HepG2 (cell line): ENCODE measurements at regions not wholly inside any gene's neighbourhood (a gene's known extent, or its start where the extent isn't known, plus 50 kb on each side); places are given as distances from the start of the nearest gene placed in this dataset.
A peak's percentile ranks its signal among the peaks of the same experiment; 100 is the strongest.

Experiments
- ATAC-seq: fragments of 200-7000 bp; cut with Tn5 transposase; 3 replicates; pipeline ENCODE4 v1.9.1; 2020; ENCODE audit warnings: mild to moderate bottlenecking, moderate library complexity
- BruUV-seq: library from RNA; stranded (reverse); fragments of 400-500 nt; replicated peaks from 2 replicates; lab custom pipeline; 2021; lab: Mats Ljungman, UMichigan
- CTCF ChIA-PET: fragments of 300-600 bp; formaldehyde crosslinking; extraction: SDS; loops from one replicate; lab custom pipeline; 2021; ENCODE audit warnings: low total read pairs, inconsistent platforms, low intra/inter-chr PET ratio; lab: Yijun Ruan, JAX
- POLR2A ChIA-PET: fragments of 350-600 bp; sonication (Branson Sonifier 250); formaldehyde crosslinking; loops from one replicate; lab custom pipeline; 2020; ENCODE audit warnings: antibody characterized with exemption, inconsistent platforms; lab: Yijun Ruan, JAX
- DNase-seq: peaks from one replicate; pipeline ENCODE4 v3.0.0-alpha.2; 2015; ENCODE audit warnings: low spot score
- FAIRE-seq: peaks from 3 replicates; lab custom pipeline; 2011; peaks lifted over from hg19 to GRCh38; lab: Jason Lieb, UNC
- H2AFZ ChIP-seq: one replicate; pipeline ENCODE4 v1.6.1; 2011; ENCODE audit warnings: low read length, inconsistent platforms
- H3K27ac ChIP-seq: fragments of 300-600 bp; 3 replicates; pipeline ENCODE4 v1.8.0; 2011; ENCODE audit warnings: mixed run types, mild to moderate bottlenecking, mixed read lengths, low read length, inconsistent platforms; ENCODE audit not compliant: insufficient read depth; ENCODE audit errors: extremely low read length
- H3K27me3 ChIP-seq, 2 experiments: fragments of 200-600 bp in 1 of 2; 2 replicates in 1 of 2; 3 replicates in 1 of 2; pipeline versions ENCODE4 v1.6.0 to v1.8.0; 2011; ENCODE audit warnings: low read length in 2 of 2, mild to moderate bottlenecking in 2 of 2, moderate library complexity in 2 of 2, inconsistent platforms in 1 of 2; ENCODE audit not compliant: insufficient read depth in 2 of 2, control insufficient read depth in 1 of 2
- H3K36me3 ChIP-seq, 2 experiments: fragments of 200-600 bp in 1 of 2; replicated peaks in 1 of 2; 2 replicates in 1 of 2; 3 replicates in 1 of 2; pipeline versions ENCODE4 v1.5.1 to v1.8.0; 2011; ENCODE audit warnings: low read length in 2 of 2, inconsistent platforms in 1 of 2; ENCODE audit not compliant: insufficient read depth in 2 of 2, control insufficient read depth in 1 of 2
- H3K4me1 ChIP-seq: 2 replicates; pipeline ENCODE4 v1.5.1; 2012; ENCODE audit warnings: low read length, inconsistent platforms; ENCODE audit not compliant: insufficient read depth
- H3K4me2 ChIP-seq: 2 replicates; pipeline ENCODE4 v1.6.0; 2011; ENCODE audit warnings: low read depth, low read length, inconsistent platforms
- H3K4me3 ChIP-seq, 3 experiments: fragments of 200-600 bp in 1 of 3; sonication (generic), shearing (Covaris generic) in 1 of 3; replicated peaks in 1 of 3; 2 replicates each; pipeline ENCODE4 v1.5.1; 2011 to 2016; ENCODE audit warnings: low read length in 3 of 3, inconsistent platforms in 2 of 3, low read depth in 2 of 3, mild to moderate bottlenecking in 2 of 3, control low read depth in 1 of 3, mixed read lengths in 1 of 3; ENCODE audit not compliant: insufficient read depth in 1 of 3
- H3K79me2 ChIP-seq: one replicate; pipeline ENCODE4 v1.6.1; 2011; ENCODE audit warnings: low read length, inconsistent platforms; ENCODE audit not compliant: insufficient read depth
- H3K9ac ChIP-seq: 2 replicates; pipeline ENCODE4 v1.6.0; 2011; ENCODE audit warnings: mild to moderate bottlenecking, low read depth, low read length, inconsistent platforms; ENCODE audit not compliant: insufficient read depth
- H3K9me3 ChIP-seq: 2 replicates; pipeline ENCODE4 v1.5.1; 2012; ENCODE audit warnings: mild to moderate bottlenecking, low read length
- H4K20me1 ChIP-seq: 2 replicates; pipeline ENCODE4 v1.6.0; 2011; ENCODE audit warnings: inconsistent platforms, mild to moderate bottlenecking, low read length, moderate library complexity; ENCODE audit not compliant: insufficient read depth
- CREB1 ChIP-seq, 2 experiments: fragments of 450-650 bp in 1 of 2; IDR thresholded peaks; 2 replicates each; pipeline ENCODE4 v1.6.1; 2016 to 2017; ENCODE audit warnings: control low read depth in 1 of 2, mild to moderate bottlenecking in 1 of 2, missing compliant biosample characterization in 1 of 2, missing genetic modification characterization in 1 of 2
- GFI1 ChIP-seq: sonication (generic); formaldehyde crosslinking; IDR thresholded peaks from 2 replicates; pipeline ENCODE4 v1.5.0; 2020; ENCODE audit warnings: missing genetic modification reagents, mild to moderate bottlenecking, borderline replicate concordance
- HDAC2 ChIP-seq: sonication (generic); formaldehyde crosslinking; IDR thresholded peaks from 2 replicates; pipeline ENCODE4 v1.4.0; 2020; ENCODE audit warnings: missing genetic modification reagents
- HNRNPLL ChIP-seq: fragments of 200-400 bp; formaldehyde crosslinking; IDR thresholded peaks from 2 replicates; pipeline ENCODE4 v1.6.1; 2017; ENCODE audit warnings: mild to moderate bottlenecking, low read depth, low read length; ENCODE audit not compliant: poor library complexity, severe bottlenecking
- HOXA3 ChIP-seq: sonication (generic); formaldehyde crosslinking; IDR thresholded peaks from 2 replicates; pipeline ENCODE4 v1.5.0; 2020; ENCODE audit warnings: missing genetic modification reagents
- JUNB ChIP-seq: sonication (generic); formaldehyde crosslinking; IDR thresholded peaks from 2 replicates; pipeline ENCODE4 v1.8.0; 2022; ENCODE audit warnings: missing genetic modification reagents, mild to moderate bottlenecking, borderline replicate concordance
- MTF1 ChIP-seq: sonication (generic); formaldehyde crosslinking; IDR thresholded peaks from 2 replicates; pipeline ENCODE4 v1.5.0; 2020; ENCODE audit warnings: missing genetic modification reagents
- RBFOX2 ChIP-seq: fragments of 200-400 bp; formaldehyde crosslinking; IDR thresholded peaks from 2 replicates; pipeline ENCODE4 v1.6.1; 2017; ENCODE audit warnings: low read depth, mild to moderate bottlenecking, low read length
- REL ChIP-seq: sonication (generic); formaldehyde crosslinking; conservative IDR thresholded peaks from 2 replicates; pipeline ENCODE4 v1.8.0; 2022; ENCODE audit warnings: mild to moderate bottlenecking, missing genetic modification reagents, moderate library complexity
- RFX1 ChIP-seq: fragments of 450-650 bp; IDR thresholded peaks from 2 replicates; pipeline ENCODE4 v1.6.1; 2017
- SP2 ChIP-seq: sonication (generic); formaldehyde crosslinking; IDR thresholded peaks from 2 replicates; pipeline ENCODE4 v1.5.1; 2020; ENCODE audit warnings: mild to moderate bottlenecking, missing genetic modification reagents
- XBP1 ChIP-seq: sonication (generic); formaldehyde crosslinking; IDR thresholded peaks from 2 replicates; pipeline ENCODE4 v1.5.0; 2020; ENCODE audit warnings: missing genetic modification reagents
- ZBTB7A ChIP-seq: sonication (generic); formaldehyde crosslinking; IDR thresholded peaks from 2 replicates; pipeline ENCODE4 v1.8.0; 2022; ENCODE audit warnings: mild to moderate bottlenecking, missing genetic modification reagents
- ZFP90 ChIP-seq: sonication (generic); formaldehyde crosslinking; IDR thresholded peaks from 2 replicates; pipeline ENCODE4 v1.8.0; 2022; ENCODE audit warnings: missing genetic modification reagents, mild to moderate bottlenecking, inconsistent platforms, borderline replicate concordance
- ZNF263 ChIP-seq: sonication (generic); formaldehyde crosslinking; IDR thresholded peaks from 2 replicates; pipeline ENCODE4 v1.4.0; 2020; ENCODE audit warnings: missing genetic modification reagents
- ZNF292 ChIP-seq: sonication (generic); formaldehyde crosslinking; IDR thresholded peaks from 2 replicates; pipeline ENCODE4 v1.8.1; 2022; ENCODE audit warnings: mild to moderate bottlenecking, low read depth, missing genetic modification reagents, borderline replicate concordance
- ZNF772 ChIP-seq: sonication (generic); formaldehyde crosslinking; IDR thresholded peaks from 2 replicates; pipeline ENCODE4 v1.5.0; 2020; ENCODE audit warnings: mild to moderate bottlenecking, missing genetic modification reagents
- WGBS: methylation state at CpG from one replicate; pipeline ENCODE4 v1.1.6; 2017; ENCODE audit warnings: low lambda C conversion rate; 5-methylcytosine and 5-hydroxymethylcytosine counted together
- in situ Hi-C: cut with HindIII; loops from 2 replicates; pipeline ENCODE4 v1.10.0; 2017; ENCODE audit warnings: low pct_unique_long_range_greater_than_20kb; ENCODE audit not compliant: extremely low pct_ligation_motif_present
- intact Hi-C: fragments of 100-400 bp; cut with micrococcal nuclease; formaldehyde crosslinking; loops from one replicate; pipeline ENCODE4 v1.10.0; 2022; ENCODE audit not compliant: unreplicated experiment
- TF ChIP-seq, protein P1 (sequence below), 2 experiments: sonication (generic) in 1 of 2; formaldehyde crosslinking in 1 of 2; IDR thresholded peaks; 2 replicates each; pipeline versions ENCODE4 v1.5.1 to v1.6.1; 2011 to 2020; ENCODE audit warnings: borderline replicate concordance in 1 of 2, low read depth in 1 of 2, low read length in 1 of 2, mild to moderate bottlenecking in 1 of 2, missing genetic modification reagents in 1 of 2, moderate library complexity in 1 of 2
- TF ChIP-seq, protein P2 (sequence below): sonication (generic); formaldehyde crosslinking; conservative IDR thresholded peaks from 2 replicates; pipeline ENCODE4 v1.8.0; 2022; ENCODE audit warnings: mild to moderate bottlenecking, moderate library complexity, missing genetic modification reagents
- TF ChIP-seq, protein P3 (sequence below): IDR thresholded peaks from 2 replicates; pipeline ENCODE4 v1.6.1; 2016; ENCODE audit warnings: missing genetic modification reagents, missing compliant biosample characterization

DNA sequence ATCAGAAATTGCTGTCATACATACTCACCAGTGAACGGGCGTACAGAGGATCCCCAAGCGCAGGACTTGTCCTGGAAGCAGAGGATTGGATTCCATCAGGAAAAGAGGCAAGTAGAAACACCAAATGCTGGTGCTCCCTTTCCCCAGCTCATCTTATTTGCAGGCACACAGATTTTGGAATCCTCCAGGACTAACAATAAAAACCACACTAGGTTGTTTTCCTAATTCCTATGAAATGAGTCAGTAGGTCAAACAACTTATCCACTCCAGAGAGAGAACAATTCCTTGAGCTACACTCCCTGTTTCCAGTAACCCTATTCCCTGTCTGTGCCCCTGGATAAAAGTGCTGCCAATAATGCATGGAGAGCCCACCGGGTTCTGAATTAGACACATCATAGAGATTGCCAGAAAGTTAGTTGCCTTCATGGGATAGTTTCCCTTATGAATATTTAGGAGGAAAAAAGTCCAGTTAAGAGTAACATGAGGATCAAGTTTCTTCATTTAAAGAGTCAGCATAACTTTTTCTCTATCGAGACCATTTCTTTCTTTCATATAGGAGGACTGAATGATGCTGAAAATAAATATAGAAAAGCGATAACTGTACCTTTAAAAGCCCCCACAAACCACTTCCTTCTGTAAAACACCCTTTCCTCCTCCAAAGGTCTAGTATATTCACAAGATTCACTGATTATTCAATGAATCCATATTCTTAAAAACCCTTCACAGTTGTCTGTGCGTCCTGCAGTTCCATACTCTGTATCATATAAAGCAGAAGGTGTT lies 178.3 kb upstream of the KLF14 start:
- peak overlapping the region; percentile 84 for H3K4me2 ChIP-seq
- peaks cover 95% of the 10 kb centered on the region for H3K4me1 ChIP-seq
- FAIRE-seq, result no peak
- no peaks in the 10 kb centered on the region for H3K27me3 ChIP-seq
- ChIA-PET POLR2A (interaction anchor here (1.1 to 2.9 kb wide), 7 partner anchors 13 to 145 kb away, joined by 3 to 7 read pairs (median 4); no protein-coding TSS in a partner anchor), CTCF (interaction anchor here (1.0 kb wide), 1 partner anchor 16 kb away, joined by 3 read pairs; no protein-coding TSS in a partner anchor)
- peak overlapping the region; percentile 76 for H3K9ac ChIP-seq
- H3K36me3 ChIP-seq, result no peaks in the 10 kb centered on the region; a peak in 2 of 5 replicates
- BruUV-seq, result no TSS peak
- H3K27ac ChIP-seq, result peak overlapping the region; percentile 94
- H3K4me3 ChIP-seq, result peak overlapping the region; percentile 54 to 72 (median 67)
- H4K20me1 ChIP-seq, result no peaks in the 10 kb centered on the region
- WGBS, result 9% methylated on average over 7 of the region's 7 CpGs
- intact Hi-C loops (loop anchor here (2.0 kb wide), 1 partner anchor 15 kb away; no protein-coding TSS in a partner anchor), in situ Hi-C loops (no loop called here)
- no peak for ATAC-seq
- peak; percentile 69 for DNase-seq
- no peaks in the 10 kb centered on the region for H3K9me3 ChIP-seq
- no peak overlapping the region for H2AFZ ChIP-seq
- H3K79me2 ChIP-seq, result peaks cover 96% of the 10 kb centered on the region
- TF ChIP-seq CREB1 (IDR thresholded peaks at IDR 0.05), result no peak
- 0 out of 2 replicates have a peak, but pooled peaks have one; percentile 26 for TF ChIP-seq CREB1 (CRISPR knock-in tag; IDR thresholded peaks at IDR 0.05)
- peak; percentile 57; the same call in 1 of the 2 replicates for TF ChIP-seq JUNB (CRISPR knock-in tag)
- TF ChIP-seq GFI1 (CRISPR knock-in tag), result peak; percentile 49; the same call in 1 of the 2 replicates
- no peak for TF ChIP-seq REL (CRISPR knock-in tag)
- TF ChIP-seq, protein P1, sequence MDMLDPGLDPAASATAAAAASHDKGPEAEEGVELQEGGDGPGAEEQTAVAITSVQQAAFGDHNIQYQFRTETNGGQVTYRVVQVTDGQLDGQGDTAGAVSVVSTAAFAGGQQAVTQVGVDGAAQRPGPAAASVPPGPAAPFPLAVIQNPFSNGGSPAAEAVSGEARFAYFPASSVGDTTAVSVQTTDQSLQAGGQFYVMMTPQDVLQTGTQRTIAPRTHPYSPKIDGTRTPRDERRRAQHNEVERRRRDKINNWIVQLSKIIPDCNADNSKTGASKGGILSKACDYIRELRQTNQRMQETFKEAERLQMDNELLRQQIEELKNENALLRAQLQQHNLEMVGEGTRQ (IDR thresholded peaks at IDR 0.05; ENCODE audit: low read depth, low read length), result no peak
- TF ChIP-seq, protein P1 (CRISPR knock-in tag; IDR thresholded peaks at IDR 0.05; ENCODE audit: borderline replicate concordance), result no peak
- TF ChIP-seq ZFP90 (CRISPR knock-in tag), result no peak
- peak; percentile 80 for TF ChIP-seq ZNF263
- TF ChIP-seq RFX1, result no peak
- TF ChIP-seq XBP1 (CRISPR knock-in tag), result no peak
- TF ChIP-seq, protein P2, sequence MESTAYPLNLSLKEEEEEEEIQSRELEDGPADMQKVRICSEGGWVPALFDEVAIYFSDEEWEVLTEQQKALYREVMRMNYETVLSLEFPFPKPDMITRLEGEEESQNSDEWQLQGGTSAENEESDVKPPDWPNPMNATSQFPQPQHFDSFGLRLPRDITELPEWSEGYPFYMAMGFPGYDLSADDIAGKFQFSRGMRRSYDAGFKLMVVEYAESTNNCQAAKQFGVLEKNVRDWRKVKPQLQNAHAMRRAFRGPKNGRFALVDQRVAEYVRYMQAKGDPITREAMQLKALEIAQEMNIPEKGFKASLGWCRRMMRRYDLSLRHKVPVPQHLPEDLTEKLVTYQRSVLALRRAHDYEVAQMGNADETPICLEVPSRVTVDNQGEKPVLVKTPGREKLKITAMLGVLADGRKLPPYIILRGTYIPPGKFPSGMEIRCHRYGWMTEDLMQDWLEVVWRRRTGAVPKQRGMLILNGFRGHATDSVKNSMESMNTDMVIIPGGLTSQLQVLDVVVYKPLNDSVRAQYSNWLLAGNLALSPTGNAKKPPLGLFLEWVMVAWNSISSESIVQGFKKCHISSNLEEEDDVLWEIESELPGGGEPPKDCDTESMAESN (CRISPR knock-in tag), result no peak
- TF ChIP-seq HOXA3, result no peak
- no peak for TF ChIP-seq ZNF772 (CRISPR knock-in tag)
- no peak for TF ChIP-seq SP2 (CRISPR knock-in tag)
- no peak for TF ChIP-seq MTF1 (CRISPR knock-in tag)
- TF ChIP-seq, protein P3, sequence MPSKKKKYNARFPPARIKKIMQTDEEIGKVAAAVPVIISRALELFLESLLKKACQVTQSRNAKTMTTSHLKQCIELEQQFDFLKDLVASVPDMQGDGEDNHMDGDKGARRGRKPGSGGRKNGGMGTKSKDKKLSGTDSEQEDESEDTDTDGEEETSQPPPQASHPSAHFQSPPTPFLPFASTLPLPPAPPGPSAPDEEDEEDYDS (CRISPR knock-in tag), result peak; percentile 28; the same call in 1 of the 2 replicates
- TF ChIP-seq HDAC2 (CRISPR knock-in tag), result peak; percentile 31; the same call in 1 of the 2 replicates
- 0 out of 2 replicates have a peak, but pooled peaks have one; percentile 55 for TF ChIP-seq RBFOX2
- no peak for TF ChIP-seq HNRNPLL
- no peak for TF ChIP-seq ZNF292 (CRISPR knock-in tag)
- no peak for TF ChIP-seq ZBTB7A
